ENCODE measurements at regions not wholly inside any gene's neighbourhood (a gene's known extent, or its start where the extent isn't known, plus 50 kb on each side); places are given as distances from the start of the nearest gene placed in this dataset.

- Histone ChIP-seq H3K27ac (no peak overlapping the region), H3K9me3 (replicated peaks in 1 of 3) (no peaks in the 10 kb centered on the region), H3K36me3 (replicated peaks in 1 of 2) (no peaks in the 10 kb centered on the region), H3K27me3 (no peaks in the 10 kb centered on the region), H3K4me1 (replicated peaks in 1 of 2) (peaks cover 0 to 18% of the 10 kb centered on the region in 2 donors), H3K4me3 (no peak overlapping the region)
- TF ChIP-seq, protein P1, sequence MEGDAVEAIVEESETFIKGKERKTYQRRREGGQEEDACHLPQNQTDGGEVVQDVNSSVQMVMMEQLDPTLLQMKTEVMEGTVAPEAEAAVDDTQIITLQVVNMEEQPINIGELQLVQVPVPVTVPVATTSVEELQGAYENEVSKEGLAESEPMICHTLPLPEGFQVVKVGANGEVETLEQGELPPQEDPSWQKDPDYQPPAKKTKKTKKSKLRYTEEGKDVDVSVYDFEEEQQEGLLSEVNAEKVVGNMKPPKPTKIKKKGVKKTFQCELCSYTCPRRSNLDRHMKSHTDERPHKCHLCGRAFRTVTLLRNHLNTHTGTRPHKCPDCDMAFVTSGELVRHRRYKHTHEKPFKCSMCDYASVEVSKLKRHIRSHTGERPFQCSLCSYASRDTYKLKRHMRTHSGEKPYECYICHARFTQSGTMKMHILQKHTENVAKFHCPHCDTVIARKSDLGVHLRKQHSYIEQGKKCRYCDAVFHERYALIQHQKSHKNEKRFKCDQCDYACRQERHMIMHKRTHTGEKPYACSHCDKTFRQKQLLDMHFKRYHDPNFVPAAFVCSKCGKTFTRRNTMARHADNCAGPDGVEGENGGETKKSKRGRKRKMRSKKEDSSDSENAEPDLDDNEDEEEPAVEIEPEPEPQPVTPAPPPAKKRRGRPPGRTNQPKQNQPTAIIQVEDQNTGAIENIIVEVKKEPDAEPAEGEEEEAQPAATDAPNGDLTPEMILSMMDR (IDR thresholded peaks at IDR 0.05), result no peak
- TF ChIP-seq POLR2A (IDR thresholded peaks at IDR 0.05), result no peak
- intact Hi-C loops (cut with DNase I), result no loop called here
- no peak for DNase-seq
- WGBS, 4 donors, result 90 to 97% (median 94%) methylated on average over 3 of the region's 3 CpGs
Observed at GRCh38 chr21:35566874-35567273, 493.5 kb downstream of the SETD4 start.

GRCh38 chr21:35565204-35565611 lies 495.1 kb downstream of the SETD4 start:
- 19 to 21% (median 20%) methylated on average over 5 of the region's 5 CpGs for WGBS, 4 donors
- Histone ChIP-seq H3K4me1 (replicated peaks in 1 of 2) (peaks cover 0 to 20% of the 10 kb centered on the region in 2 donors), H3K9me3 (replicated peaks in 1 of 3) (no peaks in the 10 kb centered on the region), H3K36me3 (replicated peaks in 1 of 2) (no peaks in the 10 kb centered on the region), H3K27ac (peak overlapping the region in 2 of 5 donors; percentile 75 to 85), H3K27me3 (no peaks in the 10 kb centered on the region), H3K4me3 (no peak overlapping the region)
- DNase-seq, result peak; percentile 51 to 79 (median 73)
- TF ChIP-seq, protein P1 (IDR thresholded peaks at IDR 0.05), result no peak
- no peak for TF ChIP-seq POLR2A (IDR thresholded peaks at IDR 0.05)
- intact Hi-C loops (cut with DNase I), result no loop called here

DNA sequence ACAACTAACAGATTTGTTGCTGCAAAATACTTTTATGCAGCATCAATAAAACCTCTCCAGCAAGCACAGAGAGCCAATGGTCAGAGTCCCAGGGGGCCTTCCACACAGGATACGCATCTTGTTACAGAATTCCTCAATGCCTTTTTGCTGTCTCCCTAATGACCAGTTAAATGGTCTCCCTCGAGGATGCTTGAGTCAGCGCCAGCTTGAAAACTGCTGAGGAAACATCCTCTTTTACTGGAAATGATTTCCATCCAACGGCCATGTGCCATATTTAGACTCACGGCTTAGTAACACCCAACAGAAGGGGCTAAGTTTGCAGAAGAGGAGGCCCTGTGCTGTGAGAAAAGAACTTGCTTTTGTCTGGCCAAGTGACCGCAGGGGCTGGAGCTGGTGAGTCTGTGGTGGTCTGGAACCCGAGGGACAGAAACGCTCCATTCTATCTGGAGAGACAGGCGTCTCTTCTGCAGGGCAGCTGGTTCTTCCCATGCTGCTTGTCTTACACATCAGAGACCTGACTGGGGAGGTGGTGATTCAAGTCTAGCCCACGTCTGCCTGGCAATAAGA lies 496.4 kb downstream of the SETD4 start:
- Histone ChIP-seq H3K9me3 (replicated peaks in 1 of 3) (no peaks in the 10 kb centered on the region), H3K27ac (peak overlapping the region in 2 of 5 donors; percentile 75 to 85), H3K4me3 (no peak overlapping the region), H3K4me1 (replicated peaks in 1 of 2) (peaks cover 0 to 29% of the 10 kb centered on the region in 2 donors), H3K36me3 (replicated peaks in 1 of 2) (no peaks in the 10 kb centered on the region), H3K27me3 (no peaks in the 10 kb centered on the region)
- TF ChIP-seq POLR2A (IDR thresholded peaks at IDR 0.05), result no peak
- TF ChIP-seq, protein P1 (IDR thresholded peaks at IDR 0.05), result no peak
- DNase-seq, result peak; percentile 25 to 87 (median 72)
- intact Hi-C loops (cut with DNase I), result no loop called here
- WGBS, 4 donors, result 48 to 57% (median 55%) methylated on average over 10 of the region's 10 CpGs

GRCh38 chr21:35562876-35563275 lies 497.4 kb downstream of the SETD4 start:
- TF ChIP-seq, protein P1 (IDR thresholded peaks at IDR 0.05), result no peak
- TF ChIP-seq POLR2A (IDR thresholded peaks at IDR 0.05), result no peak
- no peak for DNase-seq
- Histone ChIP-seq H3K9me3 (replicated peaks in 1 of 3) (no peaks in the 10 kb centered on the region), H3K4me1 (replicated peaks in 1 of 2) (peaks cover 0 to 29% of the 10 kb centered on the region in 2 donors), H3K36me3 (replicated peaks in 1 of 2) (no peaks in the 10 kb centered on the region), H3K27me3 (no peaks in the 10 kb centered on the region), H3K27ac (no peak overlapping the region), H3K4me3 (no peak overlapping the region)
- WGBS, 4 donors, result 60 to 89% (median 87%) methylated on average over 5 of the region's 5 CpGs
- intact Hi-C loops (cut with DNase I), result no loop called here

Data from adrenal gland (tissue), 9 donors.